ENCODE measurements at regions not wholly inside any gene's neighbourhood (a gene's known extent, or its start where the extent isn't known, plus 50 kb on each side); places are given as distances from the start of the nearest gene placed in this dataset.

DNA sequence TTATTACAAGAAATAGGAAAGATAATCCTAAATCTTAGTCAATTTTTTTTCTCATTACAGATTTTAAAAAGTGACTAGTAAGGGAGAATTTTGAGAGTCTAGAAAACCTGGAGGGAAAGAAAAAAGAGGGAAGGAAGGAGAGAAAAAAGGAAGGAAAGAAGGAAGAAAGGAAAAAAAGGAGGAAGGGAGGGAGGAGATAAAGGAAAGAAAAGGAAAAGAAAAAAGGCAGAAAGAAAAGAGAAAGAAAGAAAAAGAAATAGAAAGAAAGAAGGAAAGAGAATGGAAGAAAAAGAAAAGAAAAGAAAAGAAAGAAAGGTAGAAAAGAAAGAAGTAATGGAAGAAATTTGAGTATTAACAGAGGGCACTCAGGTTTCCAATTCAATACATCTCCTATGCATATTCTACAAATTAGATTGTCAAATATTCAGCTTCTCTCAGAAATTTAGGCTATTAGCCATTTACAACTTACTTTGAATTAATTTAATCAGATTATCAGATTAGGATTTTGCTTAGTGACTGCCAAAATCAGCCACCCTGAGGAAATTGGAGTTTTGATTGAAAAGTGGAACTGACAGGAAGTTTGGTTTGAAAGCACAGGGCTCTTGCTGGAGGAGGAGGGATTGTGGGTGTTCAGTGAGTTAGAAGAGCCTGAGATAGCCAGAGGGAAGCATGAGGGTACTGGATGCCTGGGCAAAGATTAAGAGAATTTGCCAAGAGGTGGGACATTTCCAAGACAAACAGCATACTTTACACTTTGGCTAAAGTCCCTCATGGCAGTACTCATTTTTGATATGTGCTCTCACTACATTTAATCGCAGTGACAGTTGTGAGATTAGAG is 677.8 kb downstream of the USP25 start:
- TF ChIP-seq, protein P1, sequence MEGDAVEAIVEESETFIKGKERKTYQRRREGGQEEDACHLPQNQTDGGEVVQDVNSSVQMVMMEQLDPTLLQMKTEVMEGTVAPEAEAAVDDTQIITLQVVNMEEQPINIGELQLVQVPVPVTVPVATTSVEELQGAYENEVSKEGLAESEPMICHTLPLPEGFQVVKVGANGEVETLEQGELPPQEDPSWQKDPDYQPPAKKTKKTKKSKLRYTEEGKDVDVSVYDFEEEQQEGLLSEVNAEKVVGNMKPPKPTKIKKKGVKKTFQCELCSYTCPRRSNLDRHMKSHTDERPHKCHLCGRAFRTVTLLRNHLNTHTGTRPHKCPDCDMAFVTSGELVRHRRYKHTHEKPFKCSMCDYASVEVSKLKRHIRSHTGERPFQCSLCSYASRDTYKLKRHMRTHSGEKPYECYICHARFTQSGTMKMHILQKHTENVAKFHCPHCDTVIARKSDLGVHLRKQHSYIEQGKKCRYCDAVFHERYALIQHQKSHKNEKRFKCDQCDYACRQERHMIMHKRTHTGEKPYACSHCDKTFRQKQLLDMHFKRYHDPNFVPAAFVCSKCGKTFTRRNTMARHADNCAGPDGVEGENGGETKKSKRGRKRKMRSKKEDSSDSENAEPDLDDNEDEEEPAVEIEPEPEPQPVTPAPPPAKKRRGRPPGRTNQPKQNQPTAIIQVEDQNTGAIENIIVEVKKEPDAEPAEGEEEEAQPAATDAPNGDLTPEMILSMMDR (IDR thresholded peaks at IDR 0.05; ENCODE audit: borderline replicate concordance, insufficient read depth, low read depth, low read length) = no peak
- no peak overlapping the region for H3K4me3 ChIP-seq (ENCODE audit: low read depth, low read length)

DNA sequence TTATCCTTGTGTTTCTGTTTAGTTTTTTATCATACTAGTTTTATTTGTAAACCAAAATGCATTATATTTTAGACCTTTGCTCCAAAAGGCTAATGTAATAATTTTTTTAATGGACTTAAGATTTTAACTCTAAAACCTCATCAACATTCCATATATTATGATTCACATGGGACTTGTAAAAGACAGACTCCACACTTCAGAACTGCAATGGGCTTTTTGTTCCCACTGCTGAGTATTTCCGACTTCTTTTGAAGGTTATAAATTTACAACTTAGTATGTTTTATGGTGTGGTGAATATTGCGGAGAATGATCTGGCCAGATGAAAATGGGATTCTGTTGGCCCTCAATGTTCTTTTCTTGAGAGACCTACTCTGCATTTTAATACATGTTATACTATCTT is 678.5 kb downstream of the USP25 start:
- H3K4me3 ChIP-seq (ENCODE audit: low read depth, low read length) = no peak overlapping the region
- TF ChIP-seq, protein P1 (IDR thresholded peaks at IDR 0.05; ENCODE audit: borderline replicate concordance, insufficient read depth, low read depth, low read length) = no peak

DNA sequence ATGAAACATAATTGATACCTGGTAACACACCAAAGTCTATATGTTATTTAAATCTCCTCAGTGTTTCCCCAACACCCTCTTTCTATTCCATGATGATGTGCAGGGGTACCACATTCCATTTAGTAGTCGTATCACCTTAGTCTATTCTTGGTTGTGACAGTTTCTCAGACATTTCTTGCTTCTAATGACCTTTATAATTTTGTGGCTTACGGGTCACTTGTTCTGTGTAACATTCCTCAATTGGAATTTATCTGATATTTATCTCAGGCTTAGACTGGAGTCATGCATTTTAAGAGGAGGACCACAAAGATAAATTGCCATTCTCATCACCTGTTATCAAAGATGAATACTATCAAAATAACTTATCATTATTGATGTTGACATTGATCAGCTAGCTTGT is 679.6 kb downstream of the USP25 start:
- H3K4me3 ChIP-seq (ENCODE audit: low read depth, low read length) = no peak overlapping the region
- TF ChIP-seq, protein P1 (IDR thresholded peaks at IDR 0.05; ENCODE audit: borderline replicate concordance, insufficient read depth, low read depth, low read length) = no peak

DNA sequence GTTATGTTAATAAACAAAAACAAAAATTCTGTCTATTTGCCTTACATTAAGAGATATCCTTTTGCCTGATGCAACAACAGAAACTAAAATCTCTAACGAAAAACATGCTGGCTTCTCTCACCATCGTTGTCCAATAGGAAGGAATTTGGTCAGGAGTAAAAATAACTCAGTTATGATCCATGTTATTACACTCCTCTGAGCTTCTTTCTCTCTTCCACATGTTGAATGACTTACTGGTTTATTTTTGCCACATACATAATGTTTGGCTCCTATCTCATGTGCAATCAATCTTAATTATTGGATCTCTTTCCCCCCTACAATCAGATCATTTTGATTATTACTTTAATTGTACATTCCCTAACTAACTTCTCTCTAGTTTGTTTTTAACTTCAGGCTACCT is 688.4 kb downstream of the USP25 start:
- TF ChIP-seq, protein P1 (IDR thresholded peaks at IDR 0.05; ENCODE audit: borderline replicate concordance, insufficient read depth, low read depth, low read length) = no peak
- no peak overlapping the region for H3K4me3 ChIP-seq (ENCODE audit: low read depth, low read length)

DNA sequence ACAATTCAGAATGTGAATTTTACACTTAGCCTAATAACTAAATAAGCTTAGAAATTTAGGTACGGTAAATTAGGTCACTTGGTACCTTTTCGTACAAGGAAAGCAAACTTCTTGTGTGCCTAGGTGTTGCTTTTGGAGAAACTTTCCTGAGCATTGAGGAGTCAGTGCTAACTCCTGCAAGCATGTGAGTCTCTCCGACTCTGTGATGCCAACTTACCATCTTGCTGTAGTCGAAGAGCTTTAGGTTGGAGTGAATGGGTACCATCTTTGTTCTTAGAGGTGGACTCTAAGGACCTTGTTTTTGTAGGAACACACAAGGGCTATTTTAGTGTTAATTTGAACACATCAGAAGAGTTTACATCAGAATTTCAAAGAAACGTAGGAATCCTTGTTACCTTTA is 688.9 kb downstream of the USP25 start:
- TF ChIP-seq, protein P1 (IDR thresholded peaks at IDR 0.05; ENCODE audit: borderline replicate concordance, insufficient read depth, low read depth, low read length) = no peak
- H3K4me3 ChIP-seq (ENCODE audit: low read depth, low read length) = no peak overlapping the region

DNA sequence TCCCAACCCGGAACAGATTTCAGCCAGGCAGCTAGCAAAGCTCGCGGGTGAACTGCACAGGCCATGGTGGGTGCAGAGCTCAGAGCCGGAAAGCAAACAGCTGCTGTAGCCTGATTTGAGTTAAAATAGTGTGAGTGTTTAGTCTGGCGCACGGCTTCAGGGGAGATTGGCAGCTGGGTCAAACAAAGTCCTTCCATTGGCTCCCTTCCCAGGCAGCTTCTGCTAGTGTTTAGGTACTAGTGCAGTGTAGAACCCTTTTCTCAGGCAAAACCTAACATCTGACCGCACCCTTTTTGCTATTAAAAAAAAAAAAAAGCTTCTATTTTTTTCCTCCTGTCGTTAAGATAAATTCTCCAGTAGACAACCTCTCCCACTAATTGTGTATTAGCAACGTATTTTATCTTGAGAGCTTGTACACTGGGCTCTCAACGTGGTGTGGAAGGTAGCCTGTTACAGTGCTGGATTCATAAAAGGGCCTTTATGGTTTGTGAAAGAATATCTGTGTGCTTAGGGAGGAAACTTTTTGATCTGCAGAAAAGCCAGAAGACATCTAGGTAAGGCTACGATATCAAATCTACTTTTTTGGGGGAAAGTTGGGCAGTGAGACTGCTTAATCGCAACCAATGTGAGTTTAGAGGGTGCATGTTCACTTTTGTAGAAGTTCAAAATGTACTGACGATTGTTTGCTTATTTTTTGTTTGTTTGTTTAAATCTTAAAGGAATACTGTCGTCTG is 689.6 kb downstream of the USP25 start:
- no peak overlapping the region for H3K4me3 ChIP-seq (ENCODE audit: low read depth, low read length)
- TF ChIP-seq, protein P1 (IDR thresholded peaks at IDR 0.05; ENCODE audit: borderline replicate concordance, insufficient read depth, low read depth, low read length) = no peak
